A549 (cell line): ENCODE measurements at regions not wholly inside any gene's neighbourhood (a gene's known extent, or its start where the extent isn't known, plus 50 kb on each side); places are given as distances from the start of the nearest gene placed in this dataset.

Experiments
- ATAC-seq, 2 experiments: fragments of 200-7000 bp in 1 of 2; fragments of >200 bp in 1 of 2; cut with Nextera tagmentation in 1 of 2; cut with Tn5 transposase in 1 of 2; 3 replicates each; pipeline versions ENCODE4 v1.8.0 to v1.9.1; 2018 to 2020; ENCODE audit warnings: mild to moderate bottlenecking in 1 of 2, moderate library complexity in 1 of 2
- CTCF ChIA-PET: fragments of 300-600 bp; sonication (Branson Sonifier 250); formaldehyde crosslinking; extraction: SDS; loops from one replicate; lab custom pipeline; 2021; ENCODE audit warnings: antibody characterized with exemption, inconsistent platforms; lab: Yijun Ruan, JAX
- POLR2A ChIA-PET: fragments of 350-600 bp; formaldehyde crosslinking; extraction: SDS; loops from one replicate; lab custom pipeline; 2021; ENCODE audit warnings: antibody characterized with exemption, inconsistent platforms; lab: Yijun Ruan, JAX
- DNase-seq, 2 experiments: peaks; one replicate each; pipeline versions ENCODE4 v3.0.0 to v3.0.0-alpha.2; 2011 to 2016; ENCODE audit warnings: low read depth in 1 of 2, low spot score in 1 of 2
- FAIRE-seq: peaks from 2 replicates; lab custom pipeline; 2011; peaks lifted over from hg19 to GRCh38; lab: Jason Lieb, UNC
- H3K27ac ChIP-seq, 2 experiments: fragments of >200 bp; sonication (Bioruptor Twin); formaldehyde crosslinking; 3 replicates each; pipeline ENCODE4 v1.5.1; 2016 to 2017
- H3K4me1 ChIP-seq: fragments of >200 bp; sonication (Bioruptor Twin); formaldehyde crosslinking; 3 replicates; pipeline ENCODE4 v1.6.1; 2016
- H3K4me2 ChIP-seq: fragments of >200 bp; sonication (Bioruptor Twin); formaldehyde crosslinking; 3 replicates; pipeline ENCODE4 v1.6.1; 2016
- H3K4me3 ChIP-seq: fragments of >200 bp; sonication (Bioruptor Twin); formaldehyde crosslinking; 3 replicates; pipeline ENCODE4 v1.5.1; 2016
- H3K9me3 ChIP-seq: fragments of >200 bp; sonication (Bioruptor Twin); formaldehyde crosslinking; 3 replicates; pipeline ENCODE4 v1.6.1; 2016
- CBX2 ChIP-seq: fragments of 200-600 bp; sonication (generic); IDR thresholded peaks from 2 replicates; pipeline ENCODE4 v1.6.1; 2016; ENCODE audit warnings: low read depth, mild to moderate bottlenecking, borderline replicate concordance
- CBX8 ChIP-seq: fragments of 200-600 bp; sonication (generic); IDR thresholded peaks from 2 replicates; pipeline ENCODE4 v1.6.1; 2016
- CHD2 ChIP-seq: fragments of 150-350 bp; IDR thresholded peaks from 2 replicates; pipeline ENCODE4 v1.6.1; 2014; ENCODE audit warnings: low read length; ENCODE audit not compliant: partially characterized antibody
- ELK1 ChIP-seq: fragments of 150-350 bp; IDR thresholded peaks from 2 replicates; pipeline ENCODE4 v1.6.1; 2014; ENCODE audit warnings: low read depth, mild to moderate bottlenecking, low read length
- FOSL2 ChIP-seq, 2 experiments: fragments of 450-650 bp in 1 of 2; fragments of >200 bp in 1 of 2; sonication (Bioruptor Twin) in 1 of 2; formaldehyde crosslinking; IDR thresholded peaks; 2 replicates each; pipeline versions ENCODE4 v1.5.0 to v1.6.1; 2016 to 2020; ENCODE audit warnings: mild to moderate bottlenecking in 1 of 2, moderate library complexity in 1 of 2
- HDAC2 ChIP-seq: fragments of 200-600 bp; sonication (generic); IDR thresholded peaks from 2 replicates; pipeline ENCODE4 v1.6.1; 2016
- HES2 ChIP-seq: fragments of >200 bp; sonication (Bioruptor Twin); formaldehyde crosslinking; IDR thresholded peaks from 2 replicates; pipeline ENCODE4 v1.6.1; 2016
- HMGXB4 ChIP-seq: fragments of 250-450 bp; sonication (Bioruptor Pico); IDR thresholded peaks from 2 replicates; pipeline ENCODE4 v1.5.0; 2021; ENCODE audit warnings: mild to moderate bottlenecking, moderate library complexity, borderline replicate concordance
- HOXA7 ChIP-seq: fragments of 250-450 bp; sonication (Bioruptor Pico); IDR thresholded peaks from 2 replicates; pipeline ENCODE4 v1.5.0; 2020; ENCODE audit warnings: mild to moderate bottlenecking, moderate library complexity
- HOXB13 ChIP-seq: fragments of 250-450 bp; sonication (Bioruptor Pico); IDR thresholded peaks from 2 replicates; pipeline ENCODE4 v1.5.0; 2020; ENCODE audit warnings: low read depth, mild to moderate bottlenecking, moderate library complexity
- MAFK ChIP-seq: fragments of 450-650 bp; IDR thresholded peaks from 2 replicates; pipeline ENCODE4 v1.6.1; 2014; ENCODE audit not compliant: partially characterized antibody
- MYC ChIP-seq: IDR thresholded peaks from 2 replicates; pipeline ENCODE4 v1.6.1; 2012; ENCODE audit warnings: mild to moderate bottlenecking, inconsistent platforms, low read length, improper control_type of control experiment, borderline replicate concordance
- NPAS2 ChIP-seq: fragments of 250-450 bp; sonication (Bioruptor Pico); IDR thresholded peaks from 2 replicates; pipeline ENCODE4 v1.8.0; 2022; ENCODE audit warnings: mild to moderate bottlenecking, moderate library complexity, borderline replicate concordance
- PHF8 ChIP-seq: fragments of 200-600 bp; sonication (generic); IDR thresholded peaks from 2 replicates; pipeline ENCODE4 v1.6.1; 2016; ENCODE audit warnings: low read depth, mild to moderate bottlenecking, antibody characterized with exemption, moderate library complexity, borderline replicate concordance
- POLR2A ChIP-seq: IDR thresholded peaks from 2 replicates; pipeline ENCODE4 v1.6.1; 2012; ENCODE audit warnings: mild to moderate bottlenecking, low read length
- REST ChIP-seq: fragments of 200-600 bp; sonication (generic); IDR thresholded peaks from 2 replicates; pipeline ENCODE4 v1.6.1; 2016; ENCODE audit warnings: antibody characterized with exemption, mild to moderate bottlenecking, moderate library complexity
- RFX5 ChIP-seq: fragments of 450-650 bp; IDR thresholded peaks from 2 replicates; pipeline ENCODE4 v1.7.1; 2014; ENCODE audit warnings: antibody characterized with exemption, mild to moderate bottlenecking, moderate library complexity
- TP53 ChIP-seq: fragments of 250-450 bp; sonication (Bioruptor Pico); IDR thresholded peaks from 2 replicates; pipeline ENCODE4 v1.5.0; 2021; ENCODE audit warnings: mild to moderate bottlenecking, moderate library complexity
- WGBS: methylation state at CpG from one replicate; pipeline ENCODE4 v1.1.6; 2017; ENCODE audit errors: missing lambda C conversion rate; 5-methylcytosine and 5-hydroxymethylcytosine counted together

- WGBS: 6% methylated on average over 3 of the region's 3 CpGs
Observed at GRCh38 chr16:82287937-82288336, 117.9 kb upstream of the MPHOSPH6 start.

DNA sequence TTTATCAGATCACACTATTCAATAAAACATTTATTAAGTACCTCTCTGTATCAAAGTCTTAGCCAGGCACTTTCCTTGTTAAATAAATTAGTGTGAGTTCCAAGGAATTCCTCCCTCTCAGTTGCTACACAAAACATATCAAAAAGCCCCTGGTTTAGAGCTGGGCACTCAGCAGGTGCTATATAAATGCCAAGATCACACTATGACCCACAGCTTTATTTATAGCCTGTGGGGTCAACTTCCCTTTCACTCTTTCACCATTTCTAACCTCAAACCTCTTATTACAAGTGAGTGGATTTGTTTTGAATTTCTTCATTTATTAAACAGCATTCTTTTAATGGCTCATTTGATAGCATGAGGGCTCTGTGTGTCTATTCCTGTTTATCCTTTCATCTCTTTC, 112.6 kb upstream of the MPHOSPH6 start:
- no peak for ATAC-seq
- no peak for DNase-seq
- Histone ChIP-seq H3K4me3 (no peak overlapping the region), H3K4me2 (no peak overlapping the region), H3K4me1 (no peaks in the 10 kb centered on the region), H3K27ac (no peak overlapping the region), H3K9me3 (no peaks in the 10 kb centered on the region)
- FAIRE-seq: no peak
- CTCF ChIA-PET: interaction anchor here (1.0 kb wide), 1 partner anchor 19 kb away, joined by 7 read pairs; no protein-coding TSS in a partner anchor
- no peak for TF ChIP-seq HES2
- TF ChIP-seq ELK1: no peak
- no peak for TF ChIP-seq POLR2A
- no peak for TF ChIP-seq NPAS2 (CRISPR knock-in tag)
- TF ChIP-seq FOSL2 (IDR thresholded peaks at IDR 0.05): no peak
- no peak for TF ChIP-seq FOSL2 (CRISPR knock-in tag; IDR thresholded peaks at IDR 0.05)
- no peak for TF ChIP-seq PHF8
- TF ChIP-seq REST: no peak
- no peak for TF ChIP-seq TP53 (CRISPR knock-in tag)
- TF ChIP-seq CHD2: no peak
- TF ChIP-seq CBX8: no peak
- TF ChIP-seq MYC: no peak
- TF ChIP-seq RFX5: no peak
- TF ChIP-seq HOXA7 (CRISPR knock-in tag): no peak
- no peak for TF ChIP-seq HOXB13 (CRISPR knock-in tag)
- TF ChIP-seq CBX2: no peak
- TF ChIP-seq HDAC2: no peak
- POLR2A ChIA-PET: no interaction called here

More at GRCh38 chr16:82287937-82288336, 117.9 kb upstream of the MPHOSPH6 start:
- no peaks in the 10 kb centered on the region for H3K9me3 ChIP-seq
- no peak for ATAC-seq
- POLR2A ChIA-PET: no interaction called here
- no peak for DNase-seq
- TF ChIP-seq MAFK (peak; percentile 18), HMGXB4 (CRISPR knock-in tag) (no peak)
- H3K4me3 ChIP-seq: no peak overlapping the region
- FAIRE-seq: no peak
- CTCF ChIA-PET: no interaction called here
- H3K27ac ChIP-seq: no peak overlapping the region
- H3K4me1 ChIP-seq: no peaks in the 10 kb centered on the region
- H3K4me2 ChIP-seq: no peak overlapping the region
